Heart left ventricle (tissue), 13 donors: ENCODE measurements at regions not wholly inside any gene's neighbourhood (a gene's known extent, or its start where the extent isn't known, plus 50 kb on each side); places are given as distances from the start of the nearest gene placed in this dataset.

ENCODE experiments used
- CTCF ChIP-seq, 12 donors: fragments of 200-600 bp; sonication (generic) in 4 of 12; IDR thresholded peaks; one replicate each; pipeline versions ENCODE4 v1.5.0 to v1.8.0; 2018 to 2022; ENCODE audit warnings: antibody characterized with exemption in 12 of 12, mild to moderate bottlenecking in 5 of 12
- POLR2A ChIP-seq, 2 donors: fragments of 450-650 bp; IDR thresholded peaks; one replicate each; pipeline ENCODE4 v1.6.1; 2017; ENCODE audit warnings: antibody characterized with exemption in 2 of 2, mild to moderate bottlenecking in 2 of 2, moderate library complexity in 2 of 2
- donor health status: ischemic (EF 13 %, LVEDD 7.1; RV severe dilation, severe dysfunction).
- donor health status: DM: no; HTN: yes; CAD: no.
- donor health status: DM: no; HTN: no; CAD: no.
- donor health status: ischemic (EF 25% LVEDD 6.9; RV normal size, moderate dysfunction).
- donor health status: ischemic (EF 25% LVEDD 5.7; RV mildly dilated, moderate dysfunction).
- donor health status: ischemic (EF 35%, LVEDD 5.7; RV mildly dilated, moderate dysfunction).
- donor health status: nonischemic (EF 11% LVEDD 7.7; RV severe dilation, severe dysfunction).
- donor health status: DM: yes; HTN: yes; CAD: no.
- donor health status: PGD.
- donor health status: ischemic (EF 29% LVEDD 5.4; RV normal size, mild dysfunction).
- donor health status: nonischemic (EF 23%, LVEDD 6.1; RV moderate dilation, normal function).

GRCh38 chr11:130763087-130763980 is 152.9 kb downstream of the SNX19 start:
- TF ChIP-seq CTCF (IDR thresholded peaks at IDR 0.05) (no peak), POLR2A (IDR thresholded peaks at IDR 0.05) (no peak)
